OCI-LY3 (cell line): ENCODE measurements at regions not wholly inside any gene's neighbourhood (a gene's known extent, or its start where the extent isn't known, plus 50 kb on each side); places are given as distances from the start of the nearest gene placed in this dataset.

Experiments
- H2AFZ ChIP-seq: fragments of 200-600, 300-600 bp; shearing (Covaris generic); 2 replicates; pipeline ENCODE4 v1.6.0; 2014; ENCODE audit warnings: antibody characterized with exemption, low read depth, low read length
- H3K27ac ChIP-seq: fragments of 200-600, 300-600 bp; sonication (generic); 2 replicates; pipeline ENCODE4 v1.5.1; 2014; ENCODE audit warnings: mild to moderate bottlenecking, low read length, moderate library complexity, mixed read lengths
- H3K27me3 ChIP-seq: fragments of 200-600, 300-600 bp; sonication (generic); 2 replicates; pipeline ENCODE4 v1.6.1; 2014; ENCODE audit warnings: low read depth, low read length, mixed read lengths
- H3K36me3 ChIP-seq: fragments of 200-600, 300-600 bp; sonication (generic); replicated peaks from 2 replicates; pipeline ENCODE3; 2014; ENCODE audit warnings: low read depth, low read length, mixed read lengths
- H3K4me1 ChIP-seq: fragments of 300-600, 200-600 bp; sonication (generic); 2 replicates; pipeline ENCODE4 v1.6.1; 2014; ENCODE audit warnings: low read length, mixed read lengths
- H3K4me2 ChIP-seq: fragments of 200-600, 300-600 bp; sonication (generic); 2 replicates; pipeline ENCODE4 v1.6.1; 2014; ENCODE audit warnings: low read length, mixed read lengths
- H3K4me3 ChIP-seq: fragments of 300-600, 200-600 bp; sonication (generic); 2 replicates; pipeline ENCODE4 v1.5.1; 2014; ENCODE audit warnings: antibody characterized with exemption, mild to moderate bottlenecking, low read length, moderate library complexity
- H3K79me2 ChIP-seq: fragments of 300-600, 200-600 bp; shearing (Covaris generic); 2 replicates; pipeline ENCODE4 v1.6.1; 2014; ENCODE audit warnings: mild to moderate bottlenecking, low read length, mixed read lengths
- H3K9ac ChIP-seq: fragments of 300-600, 200-600 bp; shearing (Covaris generic); 2 replicates; pipeline ENCODE4 v1.6.0; 2014; ENCODE audit warnings: mild to moderate bottlenecking, low read length, moderate library complexity
- H3K9me3 ChIP-seq: fragments of 200-600, 300-600 bp; shearing (Covaris generic); 2 replicates; pipeline ENCODE4 v1.6.1; 2014; ENCODE audit warnings: low read length, mixed read lengths; ENCODE audit not compliant: insufficient read depth
- H4K20me1 ChIP-seq: fragments of 200-600, 300-600 bp; sonication (generic); 2 replicates; pipeline ENCODE4 v1.6.1; 2016; ENCODE audit warnings: low read length, mixed read lengths; ENCODE audit not compliant: insufficient read depth
- CTCF ChIP-seq: fragments of 200-600, 300-600 bp; sonication (generic); IDR thresholded peaks from 2 replicates; pipeline ENCODE4 v1.5.1; 2014; ENCODE audit warnings: antibody characterized with exemption, low read length, low read depth
- EZH2phosphoT487 ChIP-seq: fragments of 200-600 bp; shearing (Covaris generic); IDR thresholded peaks from 2 replicates; pipeline ENCODE4 v1.6.1; 2018; ENCODE audit warnings: antibody characterized with exemption, mixed run types, low read depth

DNA sequence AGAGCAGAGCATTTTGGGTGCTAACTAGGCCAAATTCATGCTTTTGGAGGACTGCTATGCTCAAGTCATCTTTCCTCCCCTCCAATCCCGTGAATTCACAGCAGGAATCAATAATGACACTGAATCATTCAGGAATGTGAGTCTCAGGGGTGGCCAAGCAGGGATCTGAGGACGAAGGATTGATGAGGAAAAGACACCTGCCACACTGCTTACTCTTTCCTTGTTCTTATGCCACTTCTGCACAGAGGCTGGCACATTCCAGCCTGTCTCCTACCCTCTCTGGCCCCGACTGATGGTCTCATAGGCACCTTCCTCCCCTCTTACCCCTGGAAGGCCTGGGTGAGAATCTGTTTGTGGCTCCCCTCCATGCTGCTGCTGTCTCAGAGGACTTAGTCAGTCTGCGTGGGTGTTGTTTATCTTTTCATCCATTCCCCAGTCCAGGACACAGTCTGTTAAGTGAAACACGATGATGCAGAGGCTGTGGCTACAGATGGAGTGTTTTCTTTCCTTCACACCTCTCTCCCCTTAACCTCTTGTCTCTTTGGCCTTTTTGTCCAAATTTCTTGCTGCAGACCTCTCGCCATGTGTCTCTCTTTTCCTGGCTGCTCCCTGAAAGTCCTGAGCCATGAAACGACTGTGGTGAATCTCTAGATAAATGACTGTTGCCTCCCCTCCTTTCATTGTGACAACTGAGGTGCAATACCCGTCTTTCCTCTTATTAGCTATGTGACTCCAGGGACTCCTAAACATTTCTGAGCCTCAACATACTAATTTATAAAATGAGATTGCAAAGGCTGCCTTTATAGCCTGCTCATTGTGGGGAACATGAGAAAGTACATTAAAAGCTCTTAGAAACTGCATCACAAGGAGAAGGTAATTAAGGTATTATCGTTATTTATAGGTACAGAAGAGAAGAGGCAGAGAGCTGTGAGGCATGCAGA, 86.9 kb downstream of the RDH14 start:
- H4K20me1 ChIP-seq: no peaks in the 10 kb centered on the region
- H3K4me3 ChIP-seq: no peak overlapping the region
- no peak overlapping the region for H3K9ac ChIP-seq
- H3K4me1 ChIP-seq: no peaks in the 10 kb centered on the region
- H3K9me3 ChIP-seq: no peaks in the 10 kb centered on the region
- H2AFZ ChIP-seq: no peak overlapping the region
- no peaks in the 10 kb centered on the region for H3K36me3 ChIP-seq
- H3K27me3 ChIP-seq: peaks cover 22% of the 10 kb centered on the region
- H3K79me2 ChIP-seq: no peaks in the 10 kb centered on the region
- TF ChIP-seq EZH2phosphoT487: no peak
- no peak for TF ChIP-seq CTCF
- no peak overlapping the region for H3K27ac ChIP-seq
- no peak overlapping the region for H3K4me2 ChIP-seq

DNA sequence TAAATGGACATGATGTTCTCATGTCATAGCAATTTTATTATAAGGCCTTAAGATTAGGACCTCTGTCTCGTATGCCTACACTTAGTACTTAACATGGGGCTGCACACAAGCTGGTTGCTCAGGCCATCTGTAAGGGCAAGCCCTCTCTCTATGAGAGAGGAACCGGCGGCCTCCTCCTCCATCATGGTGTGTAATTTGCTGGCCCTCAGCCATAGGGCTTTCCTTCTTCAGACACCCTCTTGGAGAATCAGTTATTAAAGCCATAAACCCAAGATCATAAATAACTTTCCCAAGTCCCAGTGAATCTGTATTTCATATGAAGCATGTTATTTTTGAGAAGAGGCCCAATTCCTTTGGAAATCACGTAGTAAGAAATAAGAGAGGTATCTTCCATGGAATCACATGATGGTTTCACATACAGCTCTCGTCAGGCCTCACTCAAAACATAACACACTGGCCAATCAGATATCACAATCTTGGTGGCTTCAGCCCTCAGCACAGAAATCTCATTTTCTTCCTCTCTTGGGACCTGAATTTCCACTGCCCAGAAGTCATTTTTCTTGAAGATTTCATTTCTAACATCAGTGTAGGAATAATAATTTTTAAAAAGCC, 92.6 kb downstream of the RDH14 start:
- Histone ChIP-seq H3K9me3 (no peaks in the 10 kb centered on the region), H3K4me2 (no peak overlapping the region), H3K27me3 (no peaks in the 10 kb centered on the region), H3K4me3 (no peak overlapping the region), H2AFZ (no peak overlapping the region), H3K79me2 (no peaks in the 10 kb centered on the region), H4K20me1 (no peaks in the 10 kb centered on the region), H3K36me3 (no peaks in the 10 kb centered on the region), H3K4me1 (no peaks in the 10 kb centered on the region), H3K27ac (no peak overlapping the region), H3K9ac (no peak overlapping the region)
- no peak for TF ChIP-seq EZH2phosphoT487
- no peak for TF ChIP-seq CTCF

GRCh38 chr2:18465979-18466378, 94.5 kb downstream of the RDH14 start:
- Histone ChIP-seq H3K36me3 (no peaks in the 10 kb centered on the region), H3K27me3 (no peaks in the 10 kb centered on the region), H3K9ac (no peak overlapping the region), H2AFZ (no peak overlapping the region), H3K79me2 (no peaks in the 10 kb centered on the region), H3K4me1 (no peaks in the 10 kb centered on the region), H3K27ac (no peak overlapping the region), H3K4me3 (no peak overlapping the region), H4K20me1 (no peaks in the 10 kb centered on the region), H3K9me3 (no peaks in the 10 kb centered on the region), H3K4me2 (no peak overlapping the region)
- TF ChIP-seq CTCF (no peak), EZH2phosphoT487 (no peak)

DNA sequence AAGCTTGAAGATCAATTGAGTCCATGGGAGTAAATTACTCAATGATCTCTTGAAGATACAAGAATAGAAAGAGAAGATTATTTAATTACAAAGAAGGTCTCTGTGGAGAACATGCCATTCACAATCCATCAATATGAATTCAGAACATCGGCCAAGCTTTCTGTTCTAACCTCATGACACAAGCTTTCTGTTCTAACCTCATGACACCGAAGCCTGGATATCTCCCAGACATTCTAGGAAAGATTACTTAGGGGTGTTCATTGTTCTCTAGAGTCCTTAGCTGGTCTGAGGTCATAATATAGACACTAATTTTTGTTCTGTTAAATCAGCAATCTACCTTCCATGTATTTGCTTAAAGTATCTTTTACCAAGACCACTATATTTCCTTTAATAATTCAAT, 95.5 kb downstream of the RDH14 start:
- H3K36me3 ChIP-seq: no peaks in the 10 kb centered on the region
- no peaks in the 10 kb centered on the region for H4K20me1 ChIP-seq
- H3K9ac ChIP-seq: no peak overlapping the region
- H3K27me3 ChIP-seq: no peaks in the 10 kb centered on the region
- H3K4me1 ChIP-seq: no peaks in the 10 kb centered on the region
- H3K9me3 ChIP-seq: no peaks in the 10 kb centered on the region
- no peak for TF ChIP-seq EZH2phosphoT487
- H3K79me2 ChIP-seq: no peaks in the 10 kb centered on the region
- no peak overlapping the region for H3K27ac ChIP-seq
- H3K4me2 ChIP-seq: no peak overlapping the region
- no peak overlapping the region for H2AFZ ChIP-seq
- H3K4me3 ChIP-seq: no peak overlapping the region
